ENCODE measurements at regions not wholly inside any gene's neighbourhood (a gene's known extent, or its start where the extent isn't known, plus 50 kb on each side); places are given as distances from the start of the nearest gene placed in this dataset.

GRCh38 chr7:68505721-68506120, 1092.6 kb upstream of the AUTS2 start:
- Histone ChIP-seq H3K9me3 (peaks cover 12% of the 10 kb centered on the region), H3K27me3 (peaks cover 5% of the 10 kb centered on the region), H3K4me1 (no peaks in the 10 kb centered on the region), H3K27ac (no peak overlapping the region), H3K36me3 (no peaks in the 10 kb centered on the region), H3K4me3 (no peak overlapping the region)
- DNase-seq (ENCODE audit: low spot score in 2 of 2): no peak
- no peak for TF ChIP-seq POLR2A (IDR thresholded peaks at IDR 0.05)
- TF ChIP-seq POLR2AphosphoS5 (IDR thresholded peaks at IDR 0.05): no peak
- WGBS: 94% methylated on average over 4 of the region's 4 CpGs

DNA sequence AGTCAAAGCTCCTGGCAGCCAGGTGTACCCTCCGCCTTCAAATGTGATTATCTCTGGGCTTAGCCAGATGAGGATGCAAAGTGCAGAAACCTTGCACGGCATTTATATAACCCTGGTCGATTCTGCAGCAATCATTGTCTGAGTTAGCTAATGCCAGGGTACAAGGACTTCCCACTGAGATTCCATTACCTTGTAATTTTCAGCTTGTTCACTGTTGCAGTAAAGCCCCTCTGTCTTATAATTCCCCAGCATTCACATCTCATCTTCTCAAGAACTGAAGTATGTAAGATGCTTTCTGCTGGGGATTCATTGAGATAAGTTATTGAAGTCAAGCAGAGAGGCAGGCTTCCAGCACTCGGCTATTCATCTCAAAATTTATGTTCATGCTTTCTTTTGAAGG, 1090.6 kb upstream of the AUTS2 start:
- H3K4me3 ChIP-seq: no peak overlapping the region
- DNase-seq (ENCODE audit: low spot score in 2 of 2): no peak
- TF ChIP-seq POLR2A (IDR thresholded peaks at IDR 0.05) (no peak), EP300 (IDR thresholded peaks at IDR 0.05) (no peak), POLR2AphosphoS5 (IDR thresholded peaks at IDR 0.05) (no peak), CTCF (IDR thresholded peaks at IDR 0.05) (no peak)
- 84% methylated on average over 4 of the region's 4 CpGs for whole genome bisulfite sequencing
- no peak overlapping the region for H3K27ac ChIP-seq
- no peaks in the 10 kb centered on the region for H3K36me3 ChIP-seq
- peaks cover 12% of the 10 kb centered on the region for H3K9me3 ChIP-seq
- H3K27me3 ChIP-seq: peaks cover 5% of the 10 kb centered on the region
- H3K4me1 ChIP-seq: no peaks in the 10 kb centered on the region

GRCh38 chr7:68509054-68509453, 1089.2 kb upstream of the AUTS2 start:
- Histone ChIP-seq H3K4me1 (no peaks in the 10 kb centered on the region), H3K36me3 (no peaks in the 10 kb centered on the region), H3K9me3 (peaks cover 12% of the 10 kb centered on the region), H3K4me3 (no peak overlapping the region), H3K27ac (no peak overlapping the region), H3K27me3 (peaks cover 3% of the 10 kb centered on the region)
- TF ChIP-seq EP300 (IDR thresholded peaks at IDR 0.05) (no peak), POLR2AphosphoS5 (IDR thresholded peaks at IDR 0.05) (no peak), CTCF (IDR thresholded peaks at IDR 0.05) (no peak), POLR2A (IDR thresholded peaks at IDR 0.05) (no peak)
- no peak for DNase-seq (ENCODE audit: low spot score in 2 of 2)
- 86% methylated on average over 2 of the region's 3 CpGs for WGBS

DNA sequence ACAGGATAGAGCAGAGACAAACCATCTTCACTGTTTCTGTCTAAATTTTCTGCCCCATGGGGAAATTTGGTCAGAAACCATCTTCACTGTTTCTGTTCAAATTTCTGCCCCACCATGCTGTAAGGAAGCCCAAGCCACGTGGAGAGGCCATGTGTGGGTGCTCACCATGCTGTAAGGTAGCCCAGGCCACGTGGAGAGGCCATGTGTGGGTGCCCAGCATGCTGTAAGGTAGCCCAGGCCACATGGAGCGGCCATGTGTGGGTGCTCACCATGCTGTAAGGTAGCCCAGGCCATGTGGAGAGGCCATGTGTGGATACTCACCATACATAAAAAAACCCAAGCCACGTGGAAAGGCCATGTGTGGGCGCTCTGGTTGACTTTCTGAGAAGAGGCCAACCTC, 1088.7 kb upstream of the AUTS2 start:
- Histone ChIP-seq H3K4me3 (no peak overlapping the region), H3K4me1 (no peaks in the 10 kb centered on the region), H3K36me3 (no peaks in the 10 kb centered on the region), H3K27me3 (peaks cover 3% of the 10 kb centered on the region), H3K27ac (no peak overlapping the region), H3K9me3 (peaks cover 12% of the 10 kb centered on the region)
- no peak for DNase-seq (ENCODE audit: low spot score in 2 of 2)
- TF ChIP-seq CTCF (IDR thresholded peaks at IDR 0.05): no peak
- TF ChIP-seq POLR2AphosphoS5 (IDR thresholded peaks at IDR 0.05): no peak
- no peak for TF ChIP-seq EP300 (IDR thresholded peaks at IDR 0.05)
- TF ChIP-seq POLR2A (IDR thresholded peaks at IDR 0.05): no peak
- 69% methylated on average over 5 of the region's 5 CpGs for WGBS

- no peaks in the 10 kb centered on the region for H3K27me3 ChIP-seq
- DNase-seq (ENCODE audit: low spot score in 2 of 2): no peak
- no peak for TF ChIP-seq POLR2A (IDR thresholded peaks at IDR 0.05)
- TF ChIP-seq EP300 (IDR thresholded peaks at IDR 0.05): no peak
- TF ChIP-seq CTCF (IDR thresholded peaks at IDR 0.05): no peak
- no peak for TF ChIP-seq POLR2AphosphoS5 (IDR thresholded peaks at IDR 0.05)
- H3K4me1 ChIP-seq: no peaks in the 10 kb centered on the region
- H3K9me3 ChIP-seq: peaks cover 12% of the 10 kb centered on the region
- no peak overlapping the region for H3K27ac ChIP-seq
- WGBS: 66% methylated on average over 7 of the region's 10 CpGs
- no peaks in the 10 kb centered on the region for H3K36me3 ChIP-seq
- H3K4me3 ChIP-seq: no peak overlapping the region
Measured at GRCh38 chr7:68511281-68511680, 1087.0 kb upstream of the AUTS2 start.

- H3K9me3 ChIP-seq: peaks cover 12% of the 10 kb centered on the region
- no peaks in the 10 kb centered on the region for H3K27me3 ChIP-seq
- H3K36me3 ChIP-seq: no peaks in the 10 kb centered on the region
- H3K4me1 ChIP-seq: no peaks in the 10 kb centered on the region
- no peak overlapping the region for H3K4me3 ChIP-seq
- no peak overlapping the region for H3K27ac ChIP-seq
- DNase-seq (ENCODE audit: low spot score in 2 of 2): no peak
- 82% methylated on average over 5 of the region's 5 CpGs for WGBS
- TF ChIP-seq POLR2A (IDR thresholded peaks at IDR 0.05): no peak
- no peak for TF ChIP-seq EP300 (IDR thresholded peaks at IDR 0.05)
- no peak for TF ChIP-seq POLR2AphosphoS5 (IDR thresholded peaks at IDR 0.05)
- TF ChIP-seq CTCF (IDR thresholded peaks at IDR 0.05): no peak
Measured at GRCh38 chr7:68512466-68512865, 1085.8 kb upstream of the AUTS2 start.
